MCF 10A (cell line): ENCODE measurements at regions not wholly inside any gene's neighbourhood (a gene's known extent, or its start where the extent isn't known, plus 50 kb on each side); places are given as distances from the start of the nearest gene placed in this dataset.

Source experiments
- BruUV-seq: library from RNA; stranded (reverse); fragments of 400-500 nt; replicated peaks from 2 replicates; lab custom pipeline; 2021; lab: Mats Ljungman, UMichigan
- CTCF ChIA-PET: fragments of 300-600 bp; sonication (Branson Sonifier 250); formaldehyde crosslinking; extraction: SDS; loops from one replicate; lab custom pipeline; 2021; ENCODE audit warnings: antibody characterized with exemption, inconsistent platforms; lab: Yijun Ruan, JAX
- POLR2A ChIA-PET: fragments of 300-600, 350-650 bp; sonication (Branson Sonifier 250); formaldehyde crosslinking; extraction: SDS; loops from one replicate; lab custom pipeline; 2020; ENCODE audit warnings: antibody characterized with exemption, inconsistent platforms; lab: Yijun Ruan, JAX
- DNase-seq: peaks from one replicate; pipeline ENCODE4 v3.0.0-alpha.2; 2018; ENCODE audit not compliant: unreplicated experiment
- H3K27ac Mint-ChIP-seq: one replicate; pipeline ENCODE4 v1.8.0; 2022; ENCODE audit warnings: mild to moderate bottlenecking, low read depth, mixed read lengths; ENCODE audit not compliant: unreplicated experiment
- H3K27me3 Mint-ChIP-seq: one replicate; pipeline ENCODE4 v1.8.0; 2022; ENCODE audit warnings: mixed read lengths; ENCODE audit not compliant: insufficient read depth, unreplicated experiment
- H3K36me3 Mint-ChIP-seq: one replicate; pipeline ENCODE4 v1.8.0; 2022; ENCODE audit warnings: mild to moderate bottlenecking, moderate library complexity, mixed read lengths; ENCODE audit not compliant: insufficient read depth, unreplicated experiment
- H3K4me1 Mint-ChIP-seq: one replicate; pipeline ENCODE4 v1.8.0; 2022; ENCODE audit warnings: mixed read lengths; ENCODE audit not compliant: insufficient read depth, unreplicated experiment
- H3K4me3 Mint-ChIP-seq: one replicate; pipeline ENCODE4 v1.8.0; 2022; ENCODE audit warnings: mild to moderate bottlenecking, moderate library complexity, mixed read lengths; ENCODE audit not compliant: unreplicated experiment
- H3K9me3 Mint-ChIP-seq: one replicate; pipeline ENCODE4 v1.8.0; 2022; ENCODE audit warnings: mixed read lengths; ENCODE audit not compliant: unreplicated experiment
- CTCF ChIP-seq: fragments of 200-600 bp; IDR thresholded peaks from one replicate; pipeline ENCODE4 v1.8.0; 2022; ENCODE audit warnings: antibody characterized with exemption, mild to moderate bottlenecking; ENCODE audit not compliant: unreplicated experiment
- intact Hi-C: fragments of 100-400 bp; cut with micrococcal nuclease; formaldehyde crosslinking; loops from 2 replicates; pipeline ENCODE4 v1.14.1; 2022

- intact Hi-C loops = no loop called here
These were observed 851.8 kb downstream of the BRD1 start for GRCh38 chr22:48975886-48976285.

GRCh38 chr22:48975316-48975741, 852.3 kb downstream of the BRD1 start:
- Mint-ChIP-seq H3K27ac (no peak overlapping the region), H3K4me1 (no peaks in the 10 kb centered on the region), H3K36me3 (no peaks in the 10 kb centered on the region), H3K27me3 (no peaks in the 10 kb centered on the region), H3K4me3 (no peak overlapping the region), H3K9me3 (peaks cover 49% of the 10 kb centered on the region)
- no peak for DNase-seq
- intact Hi-C loops = no loop called here
- no TSS peak for BruUV-seq
- ChIA-PET CTCF (no interaction called here), POLR2A (no interaction called here)
- TF ChIP-seq CTCF = no peak

More at GRCh38 chr22:48975886-48976285, 851.8 kb downstream of the BRD1 start:
- no peaks in the 10 kb centered on the region for H3K4me1 Mint-ChIP-seq
- no peaks in the 10 kb centered on the region for H3K36me3 Mint-ChIP-seq
- H3K27me3 Mint-ChIP-seq = no peaks in the 10 kb centered on the region
- no peak for TF ChIP-seq CTCF
- ChIA-PET CTCF (no interaction called here), POLR2A (no interaction called here)
- DNase-seq = no peak
- H3K4me3 Mint-ChIP-seq = no peak overlapping the region
- H3K27ac Mint-ChIP-seq = no peak overlapping the region
- peaks cover 51% of the 10 kb centered on the region for H3K9me3 Mint-ChIP-seq
- no TSS peak for BruUV-seq

- BruUV-seq = no TSS peak
- Mint-ChIP-seq H3K36me3 (no peaks in the 10 kb centered on the region), H3K4me3 (no peak overlapping the region), H3K4me1 (no peaks in the 10 kb centered on the region), H3K9me3 (peaks cover 44% of the 10 kb centered on the region), H3K27ac (no peak overlapping the region), H3K27me3 (no peaks in the 10 kb centered on the region)
- DNase-seq = no peak
- ChIA-PET CTCF (no interaction called here), POLR2A (no interaction called here)
- intact Hi-C loops = no loop called here
- TF ChIP-seq CTCF = no peak
These were observed 853.0 kb downstream of the BRD1 start for GRCh38 chr22:48974443-48975315.

- intact Hi-C loops = no loop called here
- DNase-seq = no peak
- no peak for TF ChIP-seq CTCF
- no TSS peak for BruUV-seq
- Mint-ChIP-seq H3K4me3 (no peak overlapping the region), H3K27ac (no peak overlapping the region), H3K36me3 (no peaks in the 10 kb centered on the region), H3K4me1 (no peaks in the 10 kb centered on the region), H3K9me3 (peaks cover 39% of the 10 kb centered on the region), H3K27me3 (no peaks in the 10 kb centered on the region)
- ChIA-PET POLR2A (no interaction called here), CTCF (no interaction called here)
These were observed 854.0 kb downstream of the BRD1 start for GRCh38 chr22:48973694-48974041.
